LNCAP (cell line): ENCODE measurements at regions not wholly inside any gene's neighbourhood (a gene's known extent, or its start where the extent isn't known, plus 50 kb on each side); places are given as distances from the start of the nearest gene placed in this dataset.

Experiments used
- CTCF ChIP-seq: fragments of 450-650 bp; IDR thresholded peaks from 2 replicates; pipeline ENCODE4 v1.5.1; 2017; ENCODE audit warnings: mild to moderate bottlenecking

DNA sequence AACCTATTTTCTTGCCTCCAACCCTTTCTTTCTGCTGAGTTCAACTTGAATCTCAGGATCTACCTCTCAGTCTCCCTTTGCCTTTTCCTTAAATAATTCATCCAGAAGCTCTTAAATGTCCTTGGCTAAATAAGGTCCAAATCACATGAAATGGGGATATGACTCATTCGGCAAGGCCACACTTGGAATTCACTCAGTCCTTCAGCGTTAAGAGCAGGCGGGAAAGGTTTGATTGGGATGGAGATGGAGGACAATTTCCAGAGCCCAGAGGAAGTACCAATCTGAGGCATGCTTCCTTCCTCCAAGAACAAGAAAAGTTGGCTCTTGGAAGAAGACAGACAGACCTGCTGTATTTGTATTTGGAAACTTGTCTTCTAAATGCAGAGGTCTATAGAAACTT is 128.5 kb downstream of the PROX1 start:
- no peak for TF ChIP-seq CTCF

DNA sequence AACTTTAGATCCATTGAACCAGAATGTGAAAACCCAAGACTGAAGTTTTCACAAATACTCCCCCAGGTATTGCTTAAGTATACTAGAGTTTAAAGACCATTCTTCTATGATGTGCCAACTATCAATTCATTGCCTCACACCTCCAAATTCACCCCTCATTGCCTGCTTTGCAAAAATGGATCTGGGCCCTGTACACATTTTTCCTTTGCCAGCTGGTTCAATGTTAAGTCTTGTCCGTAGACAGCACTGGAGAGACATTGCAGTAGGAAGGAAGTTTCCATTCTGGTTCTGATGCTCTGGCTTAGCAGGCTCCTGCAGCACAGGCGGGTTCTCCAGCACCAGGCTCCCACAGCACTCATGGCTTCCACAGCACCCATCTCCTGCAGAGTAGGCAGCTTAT is 130.0 kb downstream of the PROX1 start:
- no peak for TF ChIP-seq CTCF

- no peak for TF ChIP-seq CTCF
Observed at GRCh38 chr1:214120191-214120590, 132.4 kb downstream of the PROX1 start.

DNA sequence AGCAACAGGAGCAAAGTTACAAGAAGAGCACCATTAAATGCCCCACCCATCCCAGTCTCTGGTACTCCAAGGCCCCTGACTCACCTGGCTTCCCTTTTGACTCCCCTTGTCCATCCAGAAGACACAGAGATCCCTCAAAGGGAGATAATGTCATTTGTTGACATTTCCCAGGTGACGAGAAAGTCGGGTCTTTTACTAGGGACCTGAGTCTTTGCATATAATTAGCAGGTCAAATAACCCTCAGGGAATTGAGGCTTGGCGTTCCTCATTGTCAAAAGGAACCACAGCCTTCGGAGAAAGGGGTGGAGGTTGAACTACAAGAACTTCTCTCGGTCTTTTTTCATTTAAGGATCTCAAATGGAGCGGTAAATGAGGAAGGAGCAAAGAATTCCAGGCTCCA is 133.2 kb downstream of the PROX1 start:
- TF ChIP-seq CTCF, result no peak

GRCh38 chr1:214122110-214122509 is 134.3 kb downstream of the PROX1 start:
- no peak for TF ChIP-seq CTCF

DNA sequence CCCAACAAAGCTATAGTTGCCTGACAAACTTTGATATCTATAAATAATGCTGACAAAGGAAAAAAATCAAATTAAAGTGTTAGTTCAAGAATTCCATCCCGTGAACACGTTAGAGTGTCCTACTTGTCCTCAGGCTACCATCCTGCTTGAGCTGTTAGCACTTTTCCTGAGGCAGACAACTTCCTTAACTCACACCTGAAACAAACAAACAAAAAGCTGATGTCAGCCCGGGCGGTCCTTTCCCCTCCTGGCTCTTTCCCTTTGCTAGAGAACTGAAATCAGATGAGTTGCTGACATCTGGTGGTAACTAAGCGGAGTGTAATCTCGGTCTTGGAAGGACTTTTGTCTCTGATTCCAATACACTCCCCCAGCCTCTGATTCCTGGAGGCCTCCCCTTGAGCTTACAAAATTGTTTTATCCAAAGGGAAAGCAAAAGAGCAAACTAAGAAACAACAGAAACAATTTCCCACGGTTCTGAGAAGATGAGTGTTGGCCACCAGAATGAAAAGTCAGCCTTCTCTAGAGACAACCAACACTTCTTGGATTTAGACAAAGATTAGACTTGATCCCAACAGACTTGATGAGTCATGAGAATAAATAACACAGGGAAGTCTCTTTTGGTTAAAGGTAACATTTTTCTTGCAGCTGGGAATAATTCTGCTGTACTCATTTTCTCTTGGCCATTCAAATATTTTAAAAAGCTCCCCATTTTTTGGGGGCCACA is 135.4 kb downstream of the PROX1 start:
- TF ChIP-seq CTCF, result peak; percentile 74

DNA sequence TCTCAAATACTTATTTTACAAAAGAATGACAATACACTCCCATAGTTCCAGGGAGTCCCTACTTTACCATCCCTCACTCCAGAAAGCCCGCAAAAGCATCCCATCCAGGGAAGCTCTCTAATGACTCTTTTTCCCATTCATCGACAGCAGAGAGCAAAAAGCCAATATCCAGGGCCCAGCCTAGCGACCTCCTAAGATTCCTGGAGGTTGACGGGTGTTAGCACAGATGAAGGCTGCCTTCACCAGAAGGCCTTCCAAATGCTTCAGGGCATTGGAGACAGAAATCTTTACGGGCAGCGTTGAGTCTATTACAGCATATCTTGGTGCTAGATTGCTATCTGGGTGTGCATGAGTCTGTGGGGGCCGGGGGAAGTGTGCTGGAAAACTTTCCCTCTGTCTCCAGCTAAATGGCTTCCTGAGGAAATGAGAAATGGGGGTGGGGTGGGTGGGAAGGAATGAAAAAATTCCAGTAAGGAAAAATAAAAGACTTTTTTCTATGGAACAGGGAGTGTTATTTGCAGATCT is 136.6 kb downstream of the PROX1 start:
- no peak for TF ChIP-seq CTCF

DNA sequence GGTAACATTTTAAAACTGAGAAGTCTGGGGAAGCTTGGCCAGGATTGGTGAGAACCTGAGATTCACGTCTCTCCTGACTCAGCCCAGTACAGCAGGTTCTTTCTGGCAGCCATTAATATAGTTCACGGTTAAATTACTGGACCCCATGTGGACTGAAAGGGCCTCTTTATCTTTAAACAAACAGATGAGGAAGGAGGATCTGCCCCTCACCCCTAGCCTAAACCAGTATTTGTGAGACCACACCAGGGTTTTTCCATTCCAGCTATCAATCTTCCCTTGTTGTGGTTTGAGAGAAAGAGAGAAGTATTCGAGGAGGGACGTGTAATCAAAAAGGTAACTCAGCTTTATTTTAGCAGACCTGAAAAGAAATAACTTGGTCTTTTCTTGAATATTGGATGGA is 137.1 kb downstream of the PROX1 start:
- no peak for TF ChIP-seq CTCF
